HG02763 (cell line): ENCODE measurements at regions not wholly inside any gene's neighbourhood (a gene's known extent, or its start where the extent isn't known, plus 50 kb on each side); places are given as distances from the start of the nearest gene placed in this dataset.
"Not testable (repeated sequence)": the region's sequence is repeated elsewhere in the genome, so short reads cannot be mapped to it uniquely, and the experiment has no call there.

ENCODE experiments used
- ATAC-seq: cut with Tn5 transposase; IDR thresholded peaks from one replicate; pipeline ENCODE4 v1.9.1; 2021; ENCODE audit warnings: mild to moderate bottlenecking, moderate library complexity; ENCODE audit not compliant: unreplicated experiment

DNA sequence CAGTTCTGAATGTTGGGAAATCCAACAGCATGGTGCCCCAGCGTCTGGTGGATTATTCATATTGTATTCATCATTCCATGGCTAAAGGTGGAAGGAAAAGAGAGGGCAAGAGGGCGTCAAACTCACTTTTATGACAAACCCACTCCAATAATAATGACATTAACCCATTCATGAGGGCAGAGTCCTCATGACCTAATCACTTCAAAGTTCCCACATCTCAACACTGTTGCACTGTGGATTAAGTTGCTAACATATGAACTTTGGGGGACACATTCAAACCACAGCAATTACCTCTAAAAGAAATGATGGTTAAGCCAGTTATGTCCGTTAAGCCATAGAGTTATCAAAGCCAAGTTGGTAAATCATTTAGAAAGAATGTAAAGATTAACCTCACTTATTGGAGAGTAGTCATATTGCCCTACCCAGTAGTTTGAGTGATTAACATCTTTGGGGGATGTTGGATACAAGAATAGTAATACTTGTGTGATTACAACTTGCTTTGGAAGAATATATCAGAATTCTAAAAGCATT is 212.4 kb upstream of the FLRT2 start:
- ATAC-seq, result no peak

DNA sequence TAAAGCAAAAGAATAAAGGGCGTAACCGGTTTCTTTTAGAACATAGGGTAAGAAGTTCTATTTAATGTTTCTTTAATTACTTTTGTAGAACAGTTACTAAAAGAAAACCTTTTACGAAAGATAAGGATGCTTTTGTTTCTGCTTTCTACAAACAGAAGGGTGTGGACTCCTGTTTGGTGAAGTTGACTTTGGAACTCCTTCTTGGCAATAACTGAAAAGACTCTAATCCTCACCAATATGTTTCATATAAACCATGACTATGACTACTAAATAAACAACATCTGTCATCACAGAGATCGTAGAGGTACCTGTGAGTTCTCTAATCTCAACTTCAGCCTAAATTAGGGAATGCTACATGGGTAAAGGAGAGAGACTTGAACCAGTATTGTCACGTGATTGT is 210.8 kb upstream of the FLRT2 start:
- no peak for ATAC-seq

GRCh38 chr14:85319998-85320630 is 209.8 kb upstream of the FLRT2 start:
- ATAC-seq, result no peak

GRCh38 chr14:85325134-85326017 is 204.6 kb upstream of the FLRT2 start:
- no peak for ATAC-seq

- ATAC-seq, result no peak
These were observed 197.5 kb upstream of the FLRT2 start for GRCh38 chr14:85332401-85332800.

DNA sequence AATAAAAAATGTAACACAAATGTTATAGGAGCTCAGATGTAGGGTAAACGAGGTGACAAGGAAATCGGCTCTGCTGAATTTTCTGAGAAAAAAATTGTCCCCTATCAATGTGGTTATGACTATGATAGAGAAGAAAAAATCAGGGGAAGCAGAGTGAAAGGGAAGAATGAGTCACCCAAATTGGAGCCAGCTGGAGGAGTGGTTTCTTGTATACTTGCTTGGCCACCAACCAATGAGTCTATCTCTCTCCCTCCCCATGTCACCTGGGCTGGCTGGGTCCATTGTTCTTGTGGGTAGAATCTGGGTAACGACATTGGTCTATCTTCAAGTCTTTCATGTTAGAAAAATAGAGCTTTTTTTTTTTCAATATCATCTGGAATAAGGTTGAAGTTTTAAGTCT is 196.6 kb upstream of the FLRT2 start:
- ATAC-seq, result no peak

GRCh38 chr14:85333841-85334240 is 196.1 kb upstream of the FLRT2 start:
- ATAC-seq, result no peak

- no peak for ATAC-seq
These were observed 195.6 kb upstream of the FLRT2 start for GRCh38 chr14:85334316-85334715.

DNA sequence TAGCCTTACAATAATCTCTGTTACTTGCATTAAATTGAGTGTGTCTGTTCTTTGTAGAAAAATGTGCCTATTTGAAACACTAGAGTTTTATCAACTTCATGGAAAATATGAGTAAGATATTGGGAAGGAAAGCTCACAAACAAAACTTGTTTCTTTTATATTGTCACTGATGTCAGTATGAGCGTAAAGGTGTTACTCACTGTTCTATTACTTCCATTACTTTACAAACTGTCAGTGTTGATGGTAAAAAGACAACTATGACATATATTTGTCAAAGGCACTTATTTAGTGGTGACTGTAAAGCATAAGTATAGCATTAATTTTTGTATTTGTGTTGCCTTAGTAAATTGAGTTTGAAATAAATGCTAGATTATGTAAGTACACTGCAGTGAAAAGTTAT is 193.7 kb upstream of the FLRT2 start:
- ATAC-seq, result no peak

DNA sequence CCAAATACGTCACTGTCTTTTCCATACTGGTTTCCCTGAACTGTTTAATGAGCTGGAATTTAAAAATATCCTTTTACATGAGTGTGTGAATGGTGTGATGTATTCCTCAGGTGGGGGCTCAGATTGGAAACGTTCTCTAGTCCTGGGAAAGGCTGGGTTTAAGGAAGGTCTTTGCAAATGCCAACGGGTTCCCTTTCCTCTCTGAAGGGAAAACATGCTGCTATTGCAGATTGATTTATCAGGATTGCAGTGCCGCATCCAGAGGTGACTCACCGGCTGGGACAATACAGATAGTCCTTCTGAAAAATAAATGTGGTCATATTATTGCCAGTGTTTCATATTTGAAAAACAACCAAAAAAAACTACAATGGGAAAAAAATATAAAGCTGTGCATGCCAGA is 193.1 kb upstream of the FLRT2 start:
- ATAC-seq, result no peak

GRCh38 chr14:85338895-85339294 is 191.0 kb upstream of the FLRT2 start:
- no peak for ATAC-seq

- ATAC-seq, result no peak
These were observed 186.9 kb upstream of the FLRT2 start for GRCh38 chr14:85342858-85343607.

GRCh38 chr14:85344171-85344570 is 185.8 kb upstream of the FLRT2 start:
- ATAC-seq, result no peak

- no peak for ATAC-seq
These were observed 184.9 kb upstream of the FLRT2 start for GRCh38 chr14:85344847-85345570.

DNA sequence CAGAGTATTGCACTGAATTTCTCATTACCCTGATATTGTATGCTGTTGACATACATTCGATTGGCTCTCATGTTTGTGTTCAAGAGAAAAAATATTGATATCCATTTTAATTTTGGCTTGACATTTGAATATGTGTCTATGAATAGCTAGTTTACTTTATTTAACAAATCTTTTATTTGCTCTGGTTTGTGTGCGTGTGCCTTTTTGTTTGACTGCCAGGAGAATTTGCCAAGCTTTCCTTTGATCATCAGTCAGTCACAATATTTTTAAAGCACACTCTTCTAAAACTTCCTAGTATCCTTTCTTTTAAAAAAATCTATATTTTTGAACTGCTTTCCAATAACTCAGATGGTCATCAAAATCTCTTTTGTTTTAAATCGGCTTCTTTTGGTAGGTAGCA is 179.3 kb upstream of the FLRT2 start:
- no peak for ATAC-seq

DNA sequence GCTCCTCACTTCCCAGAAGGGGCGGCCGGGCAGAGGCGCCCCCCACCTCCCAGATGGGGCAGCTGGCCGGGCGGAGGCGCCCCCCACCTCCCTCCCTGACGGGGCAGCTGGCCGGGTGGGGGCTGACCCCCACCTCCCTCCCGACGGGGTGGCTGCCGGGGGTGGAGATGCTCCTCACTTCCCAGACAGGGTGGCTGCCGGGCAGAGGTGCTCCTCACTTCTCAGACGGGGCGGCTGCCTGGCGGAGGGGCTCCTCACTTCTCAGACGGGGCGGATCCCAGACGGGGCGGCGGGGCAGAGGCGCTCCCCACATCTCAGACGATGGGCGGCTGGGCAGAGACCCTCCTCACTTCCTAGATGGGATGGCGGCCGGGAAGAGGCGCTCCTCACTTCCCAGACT is 177.4 kb upstream of the FLRT2 start:
- not testable (repeated sequence) for ATAC-seq

DNA sequence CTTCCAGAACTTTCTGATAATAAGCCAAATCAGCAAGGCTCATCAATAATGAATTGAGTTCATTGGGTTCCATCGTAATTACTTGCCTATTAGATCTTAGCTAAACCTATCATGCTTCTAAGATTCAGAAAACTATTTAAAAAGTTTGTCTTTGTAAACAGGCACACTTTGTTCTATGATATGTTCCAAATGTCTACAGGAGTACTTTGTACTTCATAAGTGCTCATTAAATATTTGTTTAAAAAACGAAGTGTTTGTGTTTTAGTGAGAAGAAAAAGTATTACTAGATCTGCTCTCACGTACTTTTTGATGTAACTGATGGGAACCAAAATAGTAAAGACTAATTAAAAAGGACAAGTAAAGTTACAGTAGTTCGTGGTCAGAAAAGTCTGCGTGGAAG is 172.8 kb upstream of the FLRT2 start:
- ATAC-seq, result no peak

GRCh38 chr14:85358136-85358785 is 171.7 kb upstream of the FLRT2 start:
- no peak for ATAC-seq

GRCh38 chr14:85359505-85359904 is 170.4 kb upstream of the FLRT2 start:
- ATAC-seq, result no peak

DNA sequence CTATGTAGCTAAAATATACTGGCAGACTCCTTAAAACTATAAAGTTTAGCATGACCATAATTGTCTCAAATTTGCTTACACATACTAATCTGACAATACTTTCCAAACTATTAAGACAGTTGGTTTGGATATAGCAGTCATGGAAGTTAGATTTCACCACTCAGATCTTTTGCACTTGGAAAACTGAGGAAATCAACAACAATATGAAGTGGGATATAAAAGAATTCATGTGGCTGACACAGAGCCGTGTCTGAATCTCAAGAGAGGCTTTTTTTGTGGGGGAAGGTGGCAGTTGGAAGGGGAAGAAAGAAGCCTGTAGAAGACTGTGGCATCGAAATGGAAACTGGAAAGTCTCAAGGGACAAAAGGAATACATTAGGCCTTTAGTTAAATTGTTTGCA is 166.6 kb upstream of the FLRT2 start:
- no peak for ATAC-seq
